T1000 (cell line): ENCODE measurements at regions not wholly inside any gene's neighbourhood (a gene's known extent, or its start where the extent isn't known, plus 50 kb on each side); places are given as distances from the start of the nearest gene placed in this dataset.
"Not testable (repeated sequence)": the region's sequence is repeated elsewhere in the genome, so short reads cannot be mapped to it uniquely, and the experiment has no call there.

ENCODE experiments used
- DNase-seq: peaks from one replicate; lab custom pipeline; 2025; ENCODE audit warnings: mixed read lengths; lab: John Stamatoyannopoulos, UW

DNA sequence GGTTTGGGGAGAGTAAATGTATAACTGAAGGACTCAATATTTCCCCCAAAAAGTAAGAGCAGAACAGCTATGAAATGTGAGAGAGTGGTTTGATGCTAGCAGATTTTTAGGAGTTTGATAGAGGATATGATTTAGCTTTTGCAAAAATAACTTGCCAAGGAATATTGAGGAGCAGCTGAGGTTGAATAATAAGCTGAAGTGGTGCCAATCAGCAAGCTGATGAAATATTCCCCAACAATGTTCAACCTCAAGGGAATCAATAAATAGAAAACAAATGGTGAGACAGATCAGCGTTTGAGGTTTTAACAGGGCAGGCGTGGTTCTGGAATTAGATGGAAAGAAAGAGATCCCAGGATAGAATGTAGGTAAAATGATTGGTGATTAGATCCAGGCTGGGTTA, 413.4 kb upstream of the ADAMTS5 start:
- DNase-seq: no peak

DNA sequence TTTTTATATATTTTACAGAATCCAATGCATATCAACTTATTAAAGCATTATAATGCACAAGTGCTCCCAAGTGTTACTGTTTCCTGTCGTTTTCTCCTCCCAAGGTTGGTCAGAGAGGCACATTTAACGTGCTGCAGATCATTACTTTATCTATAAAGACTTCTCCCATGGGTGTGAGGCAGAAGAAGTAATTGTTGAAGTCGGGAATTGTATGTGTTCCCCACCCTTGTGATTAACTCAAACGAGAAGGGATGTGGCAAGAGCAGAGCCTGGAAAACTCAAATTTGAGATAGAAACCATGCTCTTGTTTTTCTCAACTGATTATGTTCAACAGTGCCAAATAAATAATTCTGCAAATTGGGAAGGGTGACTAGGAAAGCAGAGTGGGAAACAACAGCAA, 412.5 kb upstream of the ADAMTS5 start:
- no peak for DNase-seq

DNA sequence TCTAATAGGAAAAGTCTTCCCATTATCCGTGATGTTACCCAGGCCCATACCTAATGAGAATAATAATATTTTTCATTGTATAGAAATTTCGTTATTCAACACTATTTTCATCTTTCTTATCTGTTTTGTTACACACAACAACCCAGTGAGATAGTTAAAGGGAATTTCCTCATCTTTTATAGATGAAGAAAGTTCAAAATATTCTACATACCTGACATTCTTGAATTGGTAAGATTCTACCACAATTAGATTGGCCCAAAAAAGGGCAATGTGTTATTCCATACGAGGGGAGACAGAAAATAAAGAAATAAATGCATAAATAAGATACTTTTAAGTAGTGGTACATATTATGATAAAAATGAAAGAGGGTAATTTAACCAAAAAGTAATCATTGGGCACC, 405.5 kb upstream of the ADAMTS5 start:
- DNase-seq: no peak

DNA sequence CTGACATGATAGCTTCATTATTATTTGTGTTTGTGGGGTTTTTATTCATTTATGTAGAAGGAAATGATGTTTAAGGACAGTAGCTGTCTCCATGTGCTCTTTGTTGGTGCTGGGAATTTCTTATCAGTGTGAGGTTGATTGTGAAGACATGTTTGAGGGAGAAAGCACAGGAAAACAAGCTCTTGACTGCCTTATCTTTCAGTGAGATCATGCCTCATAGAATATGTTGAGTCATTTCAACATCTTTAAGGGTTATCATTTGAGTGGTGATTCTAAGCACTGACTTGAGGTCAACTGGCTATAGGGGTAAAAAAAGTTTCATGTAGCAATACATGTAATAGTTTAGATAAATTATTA, 405.1 kb upstream of the ADAMTS5 start:
- DNase-seq: no peak

DNA sequence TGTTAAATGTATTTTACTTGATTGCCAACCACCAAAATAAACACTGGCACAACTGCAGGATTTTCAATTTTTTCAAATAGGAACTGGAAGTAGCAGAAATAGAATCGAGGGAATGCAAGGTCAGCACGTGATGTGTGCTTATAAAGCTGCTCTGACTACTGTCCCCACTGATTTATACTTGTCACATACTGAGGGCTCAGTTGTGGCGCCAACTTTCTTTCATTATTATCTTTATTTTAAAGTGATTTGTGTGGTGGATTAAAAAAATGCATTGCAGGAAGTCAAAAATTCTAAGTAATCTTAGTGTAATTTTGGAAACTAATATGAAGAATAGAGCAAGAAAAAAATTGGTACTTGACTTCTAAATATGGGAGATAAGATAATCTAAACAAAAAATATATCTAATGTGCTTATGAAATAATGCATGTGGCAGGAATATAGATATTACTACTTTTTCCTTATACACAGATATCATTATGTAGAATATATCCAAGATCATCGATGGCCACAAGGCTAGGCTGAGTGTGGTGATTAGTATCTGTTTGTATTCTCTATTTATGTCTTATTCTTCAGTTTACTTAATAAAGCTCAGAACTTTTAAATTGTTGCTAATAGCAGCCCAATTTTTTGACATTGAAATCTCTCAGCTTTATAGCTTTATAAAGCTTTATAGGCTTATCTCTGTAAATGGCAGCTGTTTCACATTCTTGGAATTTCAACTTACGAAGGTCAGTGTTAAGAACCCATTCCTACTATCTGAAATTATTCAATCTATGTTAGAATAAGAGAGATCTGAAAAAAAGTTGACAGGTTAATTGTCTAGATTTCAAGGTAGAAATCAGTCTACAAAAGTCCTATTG, 404.5 kb upstream of the ADAMTS5 start:
- no peak for DNase-seq

DNA sequence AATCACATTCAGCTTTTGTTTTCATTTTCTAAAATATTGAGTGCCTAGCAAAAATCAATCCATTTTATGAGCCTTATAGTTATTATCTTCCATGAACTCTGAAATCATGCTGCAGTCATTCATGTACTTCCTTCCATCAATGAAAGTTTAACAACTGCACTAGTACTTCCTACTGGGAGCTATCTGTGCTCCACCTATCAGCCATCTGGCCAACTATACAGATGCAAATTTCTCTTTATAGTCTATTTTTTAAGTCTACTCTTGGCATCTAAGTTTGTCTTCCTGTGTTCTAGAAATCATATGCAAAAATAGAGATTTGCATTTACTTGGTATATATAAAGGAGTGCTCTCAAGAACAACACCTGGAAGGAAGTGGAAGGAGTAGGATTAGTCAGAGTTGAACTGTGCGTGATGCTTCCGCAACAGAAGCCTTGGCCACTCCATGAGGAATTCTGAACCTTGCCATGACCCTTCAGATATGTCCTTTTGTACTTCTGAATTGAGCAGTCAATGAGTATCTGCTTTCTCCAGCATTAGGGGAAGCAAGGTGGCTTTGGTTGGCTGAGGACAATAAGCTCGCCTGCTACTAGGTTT, 403.2 kb upstream of the ADAMTS5 start:
- DNase-seq: no peak

DNA sequence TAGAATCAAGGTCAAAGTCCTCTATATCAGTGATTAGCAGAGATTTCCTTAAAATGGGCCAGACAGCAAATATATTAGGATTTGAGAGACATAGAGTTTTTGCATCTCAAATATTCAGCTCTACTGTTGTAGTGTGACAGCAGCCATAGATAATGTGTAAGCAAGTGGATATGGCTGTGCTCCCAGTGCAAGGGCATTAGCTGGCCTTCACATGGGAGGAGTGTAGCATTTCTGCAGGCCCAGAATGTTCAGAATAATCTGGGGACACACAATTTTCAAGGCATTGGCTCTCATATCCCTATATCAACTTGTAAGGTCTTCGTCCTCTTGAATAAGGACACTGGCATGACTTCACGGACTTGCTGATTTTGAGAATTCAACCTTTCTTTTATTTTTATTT, 402.3 kb upstream of the ADAMTS5 start:
- no peak for DNase-seq

DNA sequence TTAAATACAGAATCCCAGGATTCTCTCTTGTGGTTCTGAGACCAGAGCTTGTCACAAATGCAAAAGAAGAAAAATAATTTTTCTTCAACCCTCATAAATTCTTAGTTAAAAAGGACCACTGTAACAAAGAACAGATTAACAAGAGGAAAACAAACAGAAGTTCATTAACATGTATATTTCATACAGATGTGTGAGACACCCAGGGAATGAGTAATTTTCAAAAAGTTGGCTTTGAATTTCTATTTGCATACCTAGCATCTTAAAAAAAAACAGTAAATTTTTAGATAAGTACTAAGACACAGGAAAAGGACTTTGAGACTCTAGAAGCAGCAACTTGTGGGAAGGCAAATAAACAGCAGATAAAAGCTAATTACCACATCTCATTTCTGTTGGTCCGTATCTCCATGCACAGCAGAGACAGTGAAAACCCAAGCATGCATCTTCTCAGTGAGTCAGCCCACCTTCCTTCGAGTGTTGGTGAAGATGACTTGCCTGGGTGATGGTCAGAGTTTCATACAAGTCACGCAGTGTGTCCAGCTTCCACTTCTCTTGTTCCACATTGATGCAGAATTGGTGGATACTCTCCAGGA, 399.9 kb upstream of the ADAMTS5 start:
- no peak for DNase-seq

DNA sequence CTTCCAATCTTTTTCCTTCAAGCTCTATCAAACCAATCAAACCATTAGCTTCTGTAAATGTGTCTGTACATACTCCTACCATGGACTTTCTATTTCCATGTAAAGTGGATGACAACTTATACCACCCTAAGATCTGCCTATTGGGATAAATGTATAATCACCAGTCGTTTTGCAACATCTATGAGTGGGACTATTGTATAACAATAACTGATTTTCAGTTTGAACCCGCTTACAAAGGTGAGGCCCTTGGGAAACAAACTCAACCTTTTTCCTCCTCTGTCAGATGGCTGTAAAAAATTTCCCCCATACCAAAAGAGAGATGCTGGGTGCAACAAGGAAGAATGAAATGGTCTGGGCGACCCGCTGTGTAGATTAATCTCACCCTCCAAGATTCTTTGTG, 399.1 kb upstream of the ADAMTS5 start:
- no peak for DNase-seq

DNA sequence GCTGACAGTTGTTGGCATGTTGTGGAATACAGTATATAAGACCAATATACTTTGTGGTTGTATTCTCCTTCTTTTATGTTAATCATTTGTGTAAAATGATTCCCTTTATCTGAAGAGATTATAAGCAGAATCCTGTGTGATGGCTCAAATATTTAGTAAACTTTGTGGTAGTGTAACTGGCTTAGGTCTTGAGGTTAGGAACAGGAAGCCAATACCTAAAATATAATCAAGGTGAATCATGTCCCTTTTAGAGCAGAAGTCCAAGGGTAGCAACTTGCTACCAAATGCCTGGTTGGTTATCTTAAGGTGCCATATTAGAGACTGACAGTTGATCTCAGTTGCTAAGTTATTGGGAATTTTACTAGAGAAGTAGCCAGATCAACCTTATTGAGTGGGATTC, 398.5 kb upstream of the ADAMTS5 start:
- no peak for DNase-seq

DNA sequence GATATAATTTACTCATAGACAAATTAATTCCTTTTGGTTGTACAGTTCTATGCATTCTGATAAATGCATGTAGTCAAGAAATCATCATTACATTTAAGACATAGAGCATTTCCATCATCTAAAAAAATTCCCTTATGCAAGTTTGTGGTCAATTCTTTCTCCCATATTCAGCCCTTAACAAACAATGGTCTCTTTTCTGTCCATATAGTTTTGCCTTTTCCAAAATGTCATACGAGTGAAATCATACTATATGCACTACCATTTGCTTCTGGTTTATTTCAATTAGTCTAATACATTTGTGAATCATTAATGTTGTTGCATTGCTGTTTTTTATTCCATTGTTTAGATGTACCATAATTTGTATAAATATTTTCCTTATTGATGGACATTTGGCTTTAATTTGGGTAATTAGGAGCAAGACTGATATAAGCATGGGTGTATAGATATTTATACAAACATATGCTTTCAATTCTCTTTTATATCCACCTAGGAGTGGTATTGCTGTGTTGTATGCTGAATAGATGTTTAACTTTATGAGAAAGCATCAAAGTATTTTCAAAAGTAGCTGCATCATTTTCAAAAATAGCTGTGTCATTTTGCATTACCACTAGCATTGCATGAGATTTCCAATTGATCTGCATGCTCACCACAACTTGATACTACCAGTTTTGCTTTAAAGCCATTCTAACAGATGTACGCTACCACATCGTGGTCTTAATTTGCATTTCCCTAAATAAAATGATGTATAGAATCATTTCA, 397.0 kb upstream of the ADAMTS5 start:
- DNase-seq: no peak

DNA sequence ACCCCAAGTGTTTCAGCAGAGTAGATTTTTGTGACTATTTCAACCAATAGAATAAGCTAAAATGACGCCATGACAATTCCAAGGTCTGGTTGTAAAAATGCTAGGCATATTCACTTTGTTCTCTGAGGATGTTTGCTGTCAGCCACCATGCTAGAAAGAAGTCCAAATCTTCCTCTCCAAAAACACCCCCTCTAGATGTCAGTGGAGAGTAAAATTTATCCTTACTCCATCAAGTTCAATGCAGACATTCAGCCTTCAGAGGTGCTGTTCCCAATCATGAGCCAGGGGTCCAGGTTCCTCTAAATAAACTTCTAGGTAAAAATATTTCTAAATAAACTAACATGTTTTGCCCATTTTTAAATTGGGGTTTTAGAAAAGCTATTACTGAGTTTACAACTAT, 395.4 kb upstream of the ADAMTS5 start:
- no peak for DNase-seq

DNA sequence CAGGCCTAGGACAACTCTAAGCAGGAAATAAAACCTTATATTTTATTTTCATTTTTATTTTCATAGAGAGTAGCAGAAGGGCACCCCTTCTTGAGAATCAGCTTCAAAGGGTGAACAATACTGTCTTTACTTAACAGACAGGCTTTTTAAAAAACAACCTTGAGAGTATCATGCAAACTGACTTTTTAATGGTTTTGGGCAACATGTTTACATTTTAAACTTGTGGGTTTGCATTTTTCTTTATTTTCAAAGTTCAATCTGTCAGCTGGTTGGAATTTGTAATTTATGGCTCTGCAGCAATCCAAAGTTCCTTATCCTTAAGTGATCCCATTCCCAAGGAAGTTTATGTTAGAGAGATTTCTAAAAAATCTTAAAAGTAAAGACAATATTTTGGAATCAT, 392.3 kb upstream of the ADAMTS5 start:
- no peak for DNase-seq

DNA sequence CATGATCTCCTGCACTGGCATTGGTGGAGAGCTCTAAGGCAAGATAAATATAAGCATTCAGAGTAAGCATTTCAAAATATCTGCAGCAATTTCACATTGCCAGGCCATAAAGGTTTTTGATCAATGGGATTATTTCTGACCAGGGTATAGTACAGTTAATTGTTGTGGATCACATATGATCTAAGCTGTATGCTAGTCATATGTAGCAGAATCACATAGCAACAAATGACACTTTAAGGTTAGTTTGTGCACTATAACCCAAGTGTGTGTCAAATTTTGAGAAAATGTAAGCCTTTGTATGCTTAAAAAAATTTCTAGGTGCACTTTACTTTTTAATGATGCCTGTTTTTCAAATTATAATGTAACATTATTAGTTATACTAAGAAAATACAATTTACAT, 386.0 kb upstream of the ADAMTS5 start:
- no peak for DNase-seq

DNA sequence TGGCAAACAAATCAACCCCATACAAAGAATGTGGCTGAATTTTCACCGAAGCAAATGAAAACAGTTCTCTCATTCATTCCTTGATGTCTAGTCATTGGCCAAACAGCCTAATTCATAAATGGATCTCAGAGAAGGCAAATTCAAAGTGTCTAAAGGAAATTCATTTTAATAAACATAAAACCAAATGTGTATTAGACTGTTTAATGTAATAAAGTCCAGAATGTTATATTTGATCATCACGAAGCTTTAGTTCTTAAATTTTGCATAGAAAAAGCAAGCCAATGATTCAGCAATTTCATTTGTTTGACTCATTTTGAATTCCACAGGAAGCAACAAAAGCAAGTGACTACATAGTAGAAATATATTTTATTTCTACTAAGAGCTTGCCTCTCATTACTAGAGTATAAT, 379.2 kb upstream of the ADAMTS5 start:
- no peak for DNase-seq

DNA sequence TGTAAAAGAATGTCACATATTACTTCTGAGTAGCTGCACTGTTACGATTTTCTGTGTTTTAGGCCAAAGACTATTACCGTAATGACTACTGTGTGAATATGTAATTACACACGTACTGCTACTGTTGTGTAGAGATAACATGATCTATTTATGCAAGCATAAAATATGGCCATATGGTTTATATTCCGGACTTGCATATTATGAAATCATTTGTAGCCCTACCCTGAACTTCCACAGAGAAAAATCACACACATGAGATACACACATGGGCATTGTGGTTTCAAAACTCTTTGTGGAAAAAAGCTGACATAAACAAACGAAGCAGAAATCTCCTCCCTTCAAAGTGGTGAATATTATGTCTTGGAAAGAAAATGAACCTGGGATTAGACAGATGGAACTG, 373.0 kb upstream of the ADAMTS5 start:
- no peak for DNase-seq

DNA sequence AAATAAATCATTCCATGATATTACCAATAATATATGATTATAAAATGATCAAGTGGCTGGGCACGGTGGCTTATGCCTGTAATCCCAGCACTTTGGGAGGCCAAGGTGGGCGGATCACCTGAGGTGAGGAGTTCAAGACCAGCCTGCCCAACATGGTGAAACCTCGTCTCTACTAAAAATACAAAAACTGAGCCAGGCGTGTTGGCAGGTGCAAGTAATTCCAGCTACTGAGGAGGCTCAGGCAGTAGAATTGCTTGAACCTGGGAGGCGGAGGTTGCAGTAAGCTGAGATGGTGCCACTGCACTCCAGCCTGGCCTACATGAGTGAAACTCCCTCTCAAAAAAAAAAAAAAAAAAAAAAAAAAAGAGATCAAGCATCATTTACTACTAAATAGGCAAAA, 371.1 kb upstream of the ADAMTS5 start:
- not testable (repeated sequence) for DNase-seq

DNA sequence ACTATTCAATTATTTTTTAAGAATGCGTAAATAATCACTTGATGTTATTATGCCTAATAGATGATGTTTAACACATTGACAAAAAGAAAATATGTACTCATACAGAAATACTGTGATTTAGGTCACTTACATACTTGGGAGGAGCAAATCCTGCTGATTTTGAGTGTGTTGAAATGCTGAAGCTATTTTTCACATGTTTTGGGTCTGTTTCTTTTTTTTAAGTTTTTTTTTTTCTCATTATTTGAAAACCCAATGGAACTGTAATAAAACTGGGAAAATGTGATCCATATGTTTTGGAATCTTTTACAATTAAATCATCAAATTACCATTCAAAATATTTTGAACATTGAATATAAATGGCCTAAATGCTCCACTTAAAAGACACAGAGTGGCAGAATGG, 366.2 kb upstream of the ADAMTS5 start:
- no peak for DNase-seq

DNA sequence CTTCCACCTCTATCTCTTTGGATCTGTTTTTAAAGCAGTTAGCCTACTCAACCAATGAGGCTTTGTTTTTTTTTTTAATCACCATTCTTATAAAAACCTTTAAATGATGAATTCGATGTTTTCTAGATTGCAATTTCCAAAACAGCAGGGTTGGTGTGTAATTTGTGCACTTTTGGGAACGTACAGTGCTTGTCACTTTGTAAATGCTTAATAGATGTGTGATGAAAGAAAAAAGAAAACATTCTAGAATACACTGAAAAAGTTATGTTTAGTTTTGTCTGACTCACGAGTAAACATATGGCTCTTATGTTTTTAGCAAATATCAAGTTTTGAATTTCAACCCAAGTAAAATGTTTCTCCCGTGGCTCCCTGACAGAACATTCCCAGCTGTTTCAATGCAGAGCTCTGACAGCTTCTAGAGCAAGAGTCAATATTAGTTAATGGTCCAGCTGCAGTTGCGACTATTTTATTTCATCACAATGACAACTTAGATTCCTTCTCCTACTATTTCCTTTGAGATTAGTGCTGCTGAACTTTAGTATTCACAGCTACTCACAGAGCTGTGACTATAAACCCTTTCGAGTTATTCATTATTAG, 362.5 kb upstream of the ADAMTS5 start:
- no peak for DNase-seq

DNA sequence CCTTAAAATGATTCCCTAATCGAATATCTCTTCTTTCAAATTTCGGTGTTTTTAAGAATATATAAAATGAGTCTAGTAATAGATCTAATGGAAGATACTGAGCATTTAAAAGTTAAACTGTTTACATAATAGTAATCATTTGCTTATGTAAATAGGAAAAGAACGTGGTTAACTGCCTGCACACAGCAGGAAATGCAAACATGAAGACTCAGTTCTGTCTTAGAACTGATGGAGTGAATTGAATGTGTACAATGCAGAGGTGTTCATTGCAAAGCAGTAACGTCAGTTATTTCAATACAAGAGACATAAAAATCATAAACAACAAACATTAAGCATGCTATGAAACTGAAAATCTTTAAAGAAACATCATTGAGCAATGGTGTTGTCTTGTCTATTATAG, 359.4 kb upstream of the ADAMTS5 start:
- no peak for DNase-seq

DNA sequence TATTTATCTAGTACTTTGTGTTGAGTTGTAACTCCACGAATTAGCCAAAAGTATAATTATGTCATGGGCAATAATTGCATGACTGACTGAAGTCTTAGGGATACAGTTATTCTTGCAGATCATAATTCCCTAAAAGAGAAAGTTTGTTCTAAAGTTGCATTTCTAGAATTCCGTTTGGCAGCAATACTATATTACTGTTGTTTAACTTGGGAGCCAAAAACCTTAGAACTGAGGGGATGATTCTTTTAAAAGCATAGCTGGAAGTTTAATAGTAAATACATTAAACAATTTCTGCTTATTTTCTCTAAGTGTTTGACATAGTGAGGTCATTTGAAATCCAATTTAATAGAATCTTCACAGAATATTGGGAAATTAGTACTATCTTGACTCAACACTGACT, 356.4 kb upstream of the ADAMTS5 start:
- no peak for DNase-seq

DNA sequence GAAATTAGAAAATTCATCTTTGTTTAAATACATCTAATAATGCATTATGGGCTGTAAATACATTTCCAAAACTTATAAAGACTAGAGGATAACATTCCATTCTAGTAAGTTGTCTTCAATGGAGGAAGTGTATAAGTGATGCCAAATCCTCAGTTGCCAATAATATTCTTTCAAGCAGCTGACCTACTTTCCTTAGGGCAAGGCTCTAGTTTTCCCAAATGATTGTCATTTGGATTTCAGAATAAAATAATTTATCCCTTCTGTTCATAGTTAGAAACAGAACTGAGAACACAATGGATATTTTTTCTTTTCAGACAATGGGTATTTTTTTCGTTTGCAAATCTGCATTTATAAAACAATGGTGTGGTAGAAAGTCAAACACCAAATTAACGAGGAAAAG, 354.9 kb upstream of the ADAMTS5 start:
- no peak for DNase-seq
